ENCODE measurements at regions not wholly inside any gene's neighbourhood (a gene's known extent, or its start where the extent isn't known, plus 50 kb on each side); places are given as distances from the start of the nearest gene placed in this dataset.
A peak's percentile ranks its signal among the peaks of the same experiment; 100 is the strongest.

DNA sequence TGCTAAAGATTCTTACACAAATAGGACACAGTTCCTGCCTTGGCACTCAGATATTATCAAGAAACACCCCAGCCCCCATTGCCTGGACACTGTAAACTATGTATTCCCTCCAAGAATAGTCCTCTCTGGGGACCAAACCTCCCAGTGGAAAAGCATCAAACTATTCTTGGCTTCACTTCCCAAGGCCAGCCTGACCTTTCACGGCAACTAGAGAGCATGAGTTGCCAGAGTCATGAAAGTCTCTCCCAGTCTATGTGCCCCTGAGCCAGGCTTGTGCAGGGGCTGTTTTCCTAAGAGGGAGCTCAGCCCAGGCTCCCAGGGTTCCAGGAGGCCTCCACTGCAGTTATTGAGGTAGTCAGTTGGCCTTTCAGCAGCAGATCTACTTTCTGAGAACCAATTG is 251.9 kb upstream of the TGFBR2 start:
- H4K20me1 ChIP-seq (replicated peaks; ENCODE audit: insufficient read depth): no peaks in the 10 kb centered on the region
- H3K27ac Mint-ChIP-seq: no peak overlapping the region

More for the DNA sequence above, 251.9 kb upstream of the TGFBR2 start:
- Mint-ChIP-seq H3K36me3 (ENCODE audit: low read depth) (no peaks in the 10 kb centered on the region), H3K4me1 (peaks cover 7% of the 10 kb centered on the region; the same call in 2 of the 3 replicates), H3K27me3 (ENCODE audit: insufficient read depth, low read depth, poor library complexity) (no peaks in the 10 kb centered on the region), H3K4me3 (no peak overlapping the region), H3K9me3 (no peaks in the 10 kb centered on the region)
- Histone ChIP-seq H3K4me3 (no peak overlapping the region), H3K79me2 (replicated peaks; ENCODE audit: insufficient read depth) (no peaks in the 10 kb centered on the region), H3K36me3 (ENCODE audit: insufficient read depth) (no peaks in the 10 kb centered on the region), H3K4me1 (ENCODE audit: insufficient read depth) (no peaks in the 10 kb centered on the region), H3K9me2 (ENCODE audit: insufficient read depth) (no peaks in the 10 kb centered on the region), H2AFZ (peak overlapping the region; percentile 81; the same call in 1 of the 2 replicates), H3K27ac (ENCODE audit: low read depth) (no peak overlapping the region), H3F3A (replicated peaks; ENCODE audit: low read depth) (no peaks in the 10 kb centered on the region), H3K27me3 (ENCODE audit: insufficient read depth) (no peaks in the 10 kb centered on the region), H3K4me2 (no peak overlapping the region)
- DNase-seq (ENCODE audit: low spot score) (no peak), ATAC-seq (no peak)
- TF ChIP-seq STAT1 (IDR thresholded peaks at IDR 0.05; ENCODE audit: unreplicated experiment): no peak
- no peak for TF ChIP-seq POLR2AphosphoS5 (IDR thresholded peaks at IDR 0.05; ENCODE audit: low read depth)
- TF ChIP-seq EZH2 (IDR thresholded peaks at IDR 0.05; ENCODE audit: low read depth, unreplicated experiment): no peak
- TF ChIP-seq, protein P1, sequence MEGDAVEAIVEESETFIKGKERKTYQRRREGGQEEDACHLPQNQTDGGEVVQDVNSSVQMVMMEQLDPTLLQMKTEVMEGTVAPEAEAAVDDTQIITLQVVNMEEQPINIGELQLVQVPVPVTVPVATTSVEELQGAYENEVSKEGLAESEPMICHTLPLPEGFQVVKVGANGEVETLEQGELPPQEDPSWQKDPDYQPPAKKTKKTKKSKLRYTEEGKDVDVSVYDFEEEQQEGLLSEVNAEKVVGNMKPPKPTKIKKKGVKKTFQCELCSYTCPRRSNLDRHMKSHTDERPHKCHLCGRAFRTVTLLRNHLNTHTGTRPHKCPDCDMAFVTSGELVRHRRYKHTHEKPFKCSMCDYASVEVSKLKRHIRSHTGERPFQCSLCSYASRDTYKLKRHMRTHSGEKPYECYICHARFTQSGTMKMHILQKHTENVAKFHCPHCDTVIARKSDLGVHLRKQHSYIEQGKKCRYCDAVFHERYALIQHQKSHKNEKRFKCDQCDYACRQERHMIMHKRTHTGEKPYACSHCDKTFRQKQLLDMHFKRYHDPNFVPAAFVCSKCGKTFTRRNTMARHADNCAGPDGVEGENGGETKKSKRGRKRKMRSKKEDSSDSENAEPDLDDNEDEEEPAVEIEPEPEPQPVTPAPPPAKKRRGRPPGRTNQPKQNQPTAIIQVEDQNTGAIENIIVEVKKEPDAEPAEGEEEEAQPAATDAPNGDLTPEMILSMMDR (conservative IDR thresholded peaks at IDR 0.05; ENCODE audit: low read depth in 2 of 2): no peak
- no peak for TF ChIP-seq NANOG (IDR thresholded peaks at IDR 0.05; ENCODE audit: borderline replicate concordance)
- TF ChIP-seq ZNF331 (CRISPR knock-in tag; IDR thresholded peaks at IDR 0.05; ENCODE audit: low read depth): no peak
- no peak for TF ChIP-seq JUNB (IDR thresholded peaks at IDR 0.05; ENCODE audit: unreplicated experiment)
- TF ChIP-seq, protein P2, sequence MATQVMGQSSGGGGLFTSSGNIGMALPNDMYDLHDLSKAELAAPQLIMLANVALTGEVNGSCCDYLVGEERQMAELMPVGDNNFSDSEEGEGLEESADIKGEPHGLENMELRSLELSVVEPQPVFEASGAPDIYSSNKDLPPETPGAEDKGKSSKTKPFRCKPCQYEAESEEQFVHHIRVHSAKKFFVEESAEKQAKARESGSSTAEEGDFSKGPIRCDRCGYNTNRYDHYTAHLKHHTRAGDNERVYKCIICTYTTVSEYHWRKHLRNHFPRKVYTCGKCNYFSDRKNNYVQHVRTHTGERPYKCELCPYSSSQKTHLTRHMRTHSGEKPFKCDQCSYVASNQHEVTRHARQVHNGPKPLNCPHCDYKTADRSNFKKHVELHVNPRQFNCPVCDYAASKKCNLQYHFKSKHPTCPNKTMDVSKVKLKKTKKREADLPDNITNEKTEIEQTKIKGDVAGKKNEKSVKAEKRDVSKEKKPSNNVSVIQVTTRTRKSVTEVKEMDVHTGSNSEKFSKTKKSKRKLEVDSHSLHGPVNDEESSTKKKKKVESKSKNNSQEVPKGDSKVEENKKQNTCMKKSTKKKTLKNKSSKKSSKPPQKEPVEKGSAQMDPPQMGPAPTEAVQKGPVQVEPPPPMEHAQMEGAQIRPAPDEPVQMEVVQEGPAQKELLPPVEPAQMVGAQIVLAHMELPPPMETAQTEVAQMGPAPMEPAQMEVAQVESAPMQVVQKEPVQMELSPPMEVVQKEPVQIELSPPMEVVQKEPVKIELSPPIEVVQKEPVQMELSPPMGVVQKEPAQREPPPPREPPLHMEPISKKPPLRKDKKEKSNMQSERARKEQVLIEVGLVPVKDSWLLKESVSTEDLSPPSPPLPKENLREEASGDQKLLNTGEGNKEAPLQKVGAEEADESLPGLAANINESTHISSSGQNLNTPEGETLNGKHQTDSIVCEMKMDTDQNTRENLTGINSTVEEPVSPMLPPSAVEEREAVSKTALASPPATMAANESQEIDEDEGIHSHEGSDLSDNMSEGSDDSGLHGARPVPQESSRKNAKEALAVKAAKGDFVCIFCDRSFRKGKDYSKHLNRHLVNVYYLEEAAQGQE (IDR thresholded peaks at IDR 0.05; ENCODE audit: unreplicated experiment): no peak
- TF ChIP-seq ZNF114 (CRISPR knock-in tag; IDR thresholded peaks at IDR 0.05): no peak
- TF ChIP-seq ZNF462 (CRISPR knock-in tag; IDR thresholded peaks at IDR 0.05): no peak
- no peak for TF ChIP-seq CREB1 (CRISPR knock-in tag; IDR thresholded peaks at IDR 0.05; ENCODE audit: low read depth)
- no peak for TF ChIP-seq EZH2phosphoT487 (IDR thresholded peaks at IDR 0.05; ENCODE audit: unreplicated experiment)
- TF ChIP-seq ETS1 (IDR thresholded peaks at IDR 0.05): no peak

Data from GM23338 (cell line).